Smooth muscle cell (in vitro differentiated cells): ENCODE measurements at regions not wholly inside any gene's neighbourhood (a gene's known extent, or its start where the extent isn't known, plus 50 kb on each side); places are given as distances from the start of the nearest gene placed in this dataset.

Source experiments
- DNase-seq: peaks from one replicate; lab custom pipeline; 2025; ENCODE audit not compliant: unreplicated experiment; lab: John Stamatoyannopoulos, UW
- H2AFZ ChIP-seq: fragments of 200-600 bp; sonication (generic); 2 replicates; pipeline ENCODE4 v1.6.0; 2016; ENCODE audit warnings: antibody characterized with exemption, low read depth, mild to moderate bottlenecking
- H3F3A ChIP-seq: fragments of 200-600 bp; sonication (generic); 2 replicates; pipeline ENCODE4 v1.6.0; 2017; ENCODE audit warnings: antibody characterized with exemption, low read depth
- H3K27ac ChIP-seq: fragments of 200-600 bp; sonication (generic); 2 replicates; pipeline ENCODE4 v1.5.1; 2016; ENCODE audit warnings: low read depth, mild to moderate bottlenecking
- H3K27me3 ChIP-seq: fragments of 200-600 bp; sonication (generic); 2 replicates; pipeline ENCODE4 v1.6.1; 2016; ENCODE audit warnings: low read depth, mild to moderate bottlenecking
- H3K36me3 ChIP-seq: fragments of 200-600 bp; sonication (generic); 2 replicates; pipeline ENCODE4 v1.5.1; 2016; ENCODE audit warnings: low read depth
- H3K4me1 ChIP-seq: fragments of 200-600 bp; sonication (generic); 2 replicates; pipeline ENCODE4 v1.5.1; 2016; ENCODE audit warnings: low read depth
- H3K4me2 ChIP-seq: fragments of 200-600 bp; sonication (generic); 2 replicates; pipeline ENCODE4 v1.6.0; 2016; ENCODE audit warnings: mild to moderate bottlenecking
- H3K4me3 ChIP-seq: fragments of 200-600 bp; sonication (generic); 2 replicates; pipeline ENCODE4 v1.5.1; 2016; ENCODE audit warnings: mild to moderate bottlenecking
- H3K79me2 ChIP-seq: fragments of 200-600 bp; sonication (generic); 2 replicates; pipeline ENCODE4 v1.6.0; 2016; ENCODE audit warnings: low read depth, mild to moderate bottlenecking
- H3K9ac ChIP-seq: fragments of 200-600 bp; sonication (generic); 2 replicates; pipeline ENCODE4 v1.6.0; 2016; ENCODE audit warnings: low read depth
- H3K9me3 ChIP-seq: fragments of 200-600 bp; sonication (generic); replicated peaks from 2 replicates; pipeline ENCODE4 v1.5.1; 2016; ENCODE audit warnings: low read depth
- H4K20me1 ChIP-seq: fragments of 200-600 bp; sonication (generic); 2 replicates; pipeline ENCODE4 v1.6.0; 2016; ENCODE audit warnings: low read depth
- CTCF ChIP-seq: fragments of 200-600 bp; sonication (generic); IDR thresholded peaks from 2 replicates; pipeline ENCODE4 v1.5.1; 2017; ENCODE audit warnings: borderline replicate concordance, mild to moderate bottlenecking, antibody characterized with exemption; ENCODE audit not compliant: insufficient read depth, poor library complexity, severe bottlenecking
- WGBS: methylation state at CpG from one replicate; pipeline ENCODE4 v1.1.7; 2016; ENCODE audit warnings: low lambda C conversion rate; 5-methylcytosine and 5-hydroxymethylcytosine counted together

GRCh38 chr7:145293228-145293701 lies 457.4 kb upstream of the TPK1 start:
- Histone ChIP-seq H3K4me2 (no peak overlapping the region), H3K9me3 (no peaks in the 10 kb centered on the region), H3K27me3 (no peaks in the 10 kb centered on the region), H3K36me3 (no peaks in the 10 kb centered on the region), H3K4me1 (no peaks in the 10 kb centered on the region), H3K27ac (no peak overlapping the region), H3K9ac (no peak overlapping the region), H3K79me2 (no peaks in the 10 kb centered on the region), H2AFZ (no peak overlapping the region), H3F3A (no peaks in the 10 kb centered on the region), H3K4me3 (no peak overlapping the region), H4K20me1 (no peaks in the 10 kb centered on the region)
- DNase-seq, result no peak
- TF ChIP-seq CTCF, result no peak
- WGBS, result 91% methylated on average over 1 of the region's 1 CpG

- Histone ChIP-seq H3K27ac (no peak overlapping the region), H3K4me2 (no peak overlapping the region), H3K9ac (no peak overlapping the region), H3K79me2 (no peaks in the 10 kb centered on the region), H3K4me1 (no peaks in the 10 kb centered on the region), H3K9me3 (no peaks in the 10 kb centered on the region), H3F3A (no peaks in the 10 kb centered on the region), H3K4me3 (no peak overlapping the region), H3K27me3 (no peaks in the 10 kb centered on the region), H4K20me1 (no peaks in the 10 kb centered on the region), H3K36me3 (no peaks in the 10 kb centered on the region), H2AFZ (no peak overlapping the region)
- DNase-seq, result no peak
- WGBS, result 87% methylated on average over 6 of the region's 6 CpGs
- no peak for TF ChIP-seq CTCF
These were observed 453.5 kb upstream of the TPK1 start for GRCh38 chr7:145289384-145289783.

- no peaks in the 10 kb centered on the region for H3K27me3 ChIP-seq
- no peak overlapping the region for H3K9ac ChIP-seq
- no peak overlapping the region for H2AFZ ChIP-seq
- no peak for DNase-seq
- H3K4me2 ChIP-seq, result no peak overlapping the region
- no peaks in the 10 kb centered on the region for H4K20me1 ChIP-seq
- no peaks in the 10 kb centered on the region for H3F3A ChIP-seq
- H3K9me3 ChIP-seq, result no peaks in the 10 kb centered on the region
- H3K4me1 ChIP-seq, result no peaks in the 10 kb centered on the region
- H3K4me3 ChIP-seq, result no peak overlapping the region
- H3K27ac ChIP-seq, result no peak overlapping the region
- H3K79me2 ChIP-seq, result no peaks in the 10 kb centered on the region
- no peaks in the 10 kb centered on the region for H3K36me3 ChIP-seq
- TF ChIP-seq CTCF, result no peak
These were observed 440.3 kb upstream of the TPK1 start for GRCh38 chr7:145276118-145276517.

GRCh38 chr7:145269418-145270161 lies 433.7 kb upstream of the TPK1 start:
- TF ChIP-seq CTCF, result no peak
- H3K27me3 ChIP-seq, result no peaks in the 10 kb centered on the region
- DNase-seq, result no peak
- H3F3A ChIP-seq, result no peaks in the 10 kb centered on the region
- H4K20me1 ChIP-seq, result no peaks in the 10 kb centered on the region
- H3K4me1 ChIP-seq, result no peaks in the 10 kb centered on the region
- H3K4me3 ChIP-seq, result no peak overlapping the region
- no peaks in the 10 kb centered on the region for H3K36me3 ChIP-seq
- H3K4me2 ChIP-seq, result no peak overlapping the region
- no peak overlapping the region for H2AFZ ChIP-seq
- H3K9me3 ChIP-seq, result no peaks in the 10 kb centered on the region
- 88% methylated on average over 27 of the region's 28 CpGs for WGBS
- H3K9ac ChIP-seq, result no peak overlapping the region
- H3K79me2 ChIP-seq, result no peaks in the 10 kb centered on the region
- no peak overlapping the region for H3K27ac ChIP-seq
